Gastrocnemius medialis (tissue), 4 donors: ENCODE measurements at regions not wholly inside any gene's neighbourhood (a gene's known extent, or its start where the extent isn't known, plus 50 kb on each side); places are given as distances from the start of the nearest gene placed in this dataset.

Experiments used
- ATAC-seq, 2 donors: fragments of 150-250 bp; one replicate each; pipeline ENCODE4 v1.9.1; 2016
- DNase-seq, 2 donors: peaks; one replicate each; pipeline ENCODE4 v3.0.0-alpha.2; 2019
- H3K27ac ChIP-seq, 4 donors: fragments of 200-600 bp; sonication (generic); 1 replicate in 1 of 4; 2 replicates in 3 of 4; pipeline ENCODE4 v1.5.1; 2016 to 2018; ENCODE audit warnings: mild to moderate bottlenecking in 2 of 4, moderate library complexity in 1 of 4
- H3K27me3 ChIP-seq, 3 donors: fragments of 200-600 bp; sonication (generic) in 2 of 3; 1 replicate in 1 of 3; 2 replicates in 2 of 3; pipeline versions ENCODE4 v1.5.1 to v1.6.0; 2016 to 2019; ENCODE audit warnings: mild to moderate bottlenecking in 1 of 3, moderate library complexity in 1 of 3
- H3K36me3 ChIP-seq, 2 donors: fragments of 200-600 bp; sonication (generic) in 1 of 2; one replicate each; pipeline ENCODE4 v1.5.1; 2017 to 2018
- H3K4me1 ChIP-seq, 2 donors: fragments of 200-600 bp; sonication (generic) in 1 of 2; one replicate each; pipeline ENCODE4 v1.5.1; 2016 to 2017; ENCODE audit warnings: mild to moderate bottlenecking in 2 of 2
- H3K4me3 ChIP-seq, 4 donors: fragments of 200-600 bp; sonication (generic) in 3 of 4; 1 replicate in 1 of 4; 2 replicates in 3 of 4; pipeline ENCODE4 v1.5.1; 2016 to 2019; ENCODE audit warnings: mild to moderate bottlenecking in 2 of 4
- H3K9me3 ChIP-seq, 3 donors: fragments of 200-600 bp; sonication (generic) in 2 of 3; 1 replicate in 1 of 3; 2 replicates in 2 of 3; pipeline ENCODE4 v1.5.1; 2016 to 2019
- POLR2A ChIP-seq, 2 donors: fragments of 450-650 bp; IDR thresholded peaks; one replicate each; pipeline ENCODE4 v1.6.1; 2017; ENCODE audit warnings: antibody characterized with exemption in 2 of 2, mild to moderate bottlenecking in 2 of 2, moderate library complexity in 2 of 2
- in situ Hi-C, 4 donors: fragments of 200-750 bp; cut with MboI; loops; one replicate each; pipeline versions ENCODE4 v1.15.0 to v1.8.0; 2017; ENCODE audit warnings: low sequenced_read_pairs in 4 of 4
- intact Hi-C: fragments of 100-400 bp; cut with DNase I; formaldehyde crosslinking; loops from one replicate; pipeline ENCODE4 v1.15.1; 2023; ENCODE audit warnings: low total_unique reads
- TF ChIP-seq, protein P1 (sequence below), 5 experiments: fragments of 450-650 bp in 3 of 5; fragments of 200-600 bp in 2 of 5; sonication (generic) in 2 of 5; IDR thresholded peaks in 4 of 5; conservative IDR thresholded peaks in 1 of 5; 1 replicate in 4 of 5; 2 replicates in 1 of 5; pipeline ENCODE4 v1.5.1; 2016 to 2019; ENCODE audit warnings: antibody characterized with exemption in 5 of 5, mild to moderate bottlenecking in 3 of 5, moderate library complexity in 3 of 5

DNA sequence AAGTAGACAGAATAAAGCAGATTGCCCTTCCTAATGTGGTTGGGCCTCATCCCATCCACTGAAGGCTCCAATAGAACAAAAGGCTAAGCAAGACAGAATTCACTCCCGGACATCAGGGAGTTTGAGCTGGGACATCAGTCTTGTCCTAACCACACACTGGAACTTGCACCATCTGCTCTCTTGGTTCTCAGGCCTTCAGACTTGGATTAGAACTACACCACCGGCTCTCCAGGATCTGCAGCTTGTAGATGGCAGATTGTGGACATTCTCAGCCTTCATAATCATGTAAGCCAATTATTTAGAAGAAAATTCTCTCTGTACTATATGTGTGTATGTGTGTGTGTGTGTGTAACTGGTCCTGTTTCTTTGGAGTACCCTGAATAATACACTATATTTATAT lies 394.7 kb upstream of the LMCD1 start:
- H3K27me3 ChIP-seq = no peaks in the 10 kb centered on the region
- no peak for DNase-seq
- TF ChIP-seq, protein P1, sequence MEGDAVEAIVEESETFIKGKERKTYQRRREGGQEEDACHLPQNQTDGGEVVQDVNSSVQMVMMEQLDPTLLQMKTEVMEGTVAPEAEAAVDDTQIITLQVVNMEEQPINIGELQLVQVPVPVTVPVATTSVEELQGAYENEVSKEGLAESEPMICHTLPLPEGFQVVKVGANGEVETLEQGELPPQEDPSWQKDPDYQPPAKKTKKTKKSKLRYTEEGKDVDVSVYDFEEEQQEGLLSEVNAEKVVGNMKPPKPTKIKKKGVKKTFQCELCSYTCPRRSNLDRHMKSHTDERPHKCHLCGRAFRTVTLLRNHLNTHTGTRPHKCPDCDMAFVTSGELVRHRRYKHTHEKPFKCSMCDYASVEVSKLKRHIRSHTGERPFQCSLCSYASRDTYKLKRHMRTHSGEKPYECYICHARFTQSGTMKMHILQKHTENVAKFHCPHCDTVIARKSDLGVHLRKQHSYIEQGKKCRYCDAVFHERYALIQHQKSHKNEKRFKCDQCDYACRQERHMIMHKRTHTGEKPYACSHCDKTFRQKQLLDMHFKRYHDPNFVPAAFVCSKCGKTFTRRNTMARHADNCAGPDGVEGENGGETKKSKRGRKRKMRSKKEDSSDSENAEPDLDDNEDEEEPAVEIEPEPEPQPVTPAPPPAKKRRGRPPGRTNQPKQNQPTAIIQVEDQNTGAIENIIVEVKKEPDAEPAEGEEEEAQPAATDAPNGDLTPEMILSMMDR (IDR thresholded peaks at IDR 0.05 in 4 of 5, conservative IDR thresholded peaks at IDR 0.05 in 1 of 5) = no peak
- TF ChIP-seq POLR2A (IDR thresholded peaks at IDR 0.05) = no peak
- no peak for ATAC-seq
- H3K36me3 ChIP-seq = no peaks in the 10 kb centered on the region
- H3K4me3 ChIP-seq = no peak overlapping the region
- H3K9me3 ChIP-seq = no peaks in the 10 kb centered on the region
- peaks cover 0 to 9% of the 10 kb centered on the region in 2 donors for H3K4me1 ChIP-seq
- intact Hi-C loops = no loop called here
- no peak overlapping the region for H3K27ac ChIP-seq
- in situ Hi-C loops = no loop called here

DNA sequence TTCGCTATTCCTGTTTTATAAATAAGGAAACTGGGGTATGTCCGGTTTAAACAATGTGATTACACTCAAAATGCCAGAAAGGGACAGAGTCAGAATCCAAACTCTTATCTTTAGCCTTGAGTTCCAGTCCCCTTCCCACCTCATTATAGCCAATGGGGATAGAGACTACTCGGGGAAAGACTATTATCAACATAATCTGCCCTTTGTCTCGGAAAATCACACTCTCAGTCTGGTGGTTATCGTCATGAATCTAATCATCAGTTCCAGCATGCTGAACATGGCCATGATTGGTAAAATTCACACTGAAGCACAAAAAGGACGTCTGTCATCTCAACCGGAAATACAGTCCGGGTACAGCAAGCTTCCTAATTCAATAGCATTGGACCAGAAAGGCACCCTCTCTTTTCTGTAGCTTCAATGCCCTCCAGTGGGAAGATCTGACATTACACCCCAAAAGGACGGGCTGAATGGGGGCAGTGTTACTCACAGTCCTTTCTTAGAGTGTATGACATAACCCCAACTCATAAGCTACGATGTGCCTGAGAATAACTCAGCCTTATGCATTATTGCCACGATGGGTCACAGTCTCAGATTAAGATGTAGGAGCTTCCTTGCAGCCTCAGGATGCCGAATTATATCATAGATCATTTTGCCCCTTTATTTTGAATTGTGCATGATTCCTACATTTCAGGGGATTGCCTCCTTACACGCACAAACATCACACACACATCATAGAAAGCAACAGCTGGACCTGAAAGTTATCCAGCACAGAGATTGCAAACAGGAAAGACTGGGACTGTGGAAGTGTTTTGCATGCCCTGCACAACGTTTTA lies 390.4 kb upstream of the LMCD1 start:
- no peaks in the 10 kb centered on the region for H3K27me3 ChIP-seq
- no peak overlapping the region for H3K4me3 ChIP-seq
- TF ChIP-seq, protein P1 (IDR thresholded peaks at IDR 0.05 in 4 of 5, conservative IDR thresholded peaks at IDR 0.05 in 1 of 5) = peak in 4 of 5 experiments; percentile 20 to 50 (median 46)
- TF ChIP-seq POLR2A (IDR thresholded peaks at IDR 0.05) = no peak
- no peak overlapping the region for H3K27ac ChIP-seq
- DNase-seq (no peak), ATAC-seq (peak in 1 of 2 donors; percentile 36)
- no peaks in the 10 kb centered on the region for H3K36me3 ChIP-seq
- intact Hi-C loops (no loop called here), in situ Hi-C loops (no loop called here)
- peaks cover 0 to 9% of the 10 kb centered on the region in 2 donors for H3K4me1 ChIP-seq
- H3K9me3 ChIP-seq = no peaks in the 10 kb centered on the region

DNA sequence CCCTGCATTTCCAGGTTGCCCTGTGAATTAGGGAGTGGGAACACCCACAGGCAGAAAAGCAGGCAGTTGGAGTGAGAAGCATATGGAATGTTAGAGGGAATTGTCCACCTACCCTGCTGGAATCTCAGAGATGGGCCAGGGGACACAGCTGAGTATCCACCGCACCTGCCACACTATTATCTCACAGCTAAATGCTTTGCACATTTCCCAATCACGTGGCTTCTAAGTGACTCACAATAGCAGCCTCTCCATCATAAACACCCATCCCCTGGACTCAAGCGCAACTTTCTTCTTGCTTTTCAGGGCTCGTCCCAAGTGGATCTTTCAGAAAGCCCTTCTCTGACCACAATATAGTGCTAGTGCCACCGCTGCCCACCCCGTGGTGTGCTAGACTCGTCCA lies 389.0 kb upstream of the LMCD1 start:
- in situ Hi-C loops (no loop called here), intact Hi-C loops (no loop called here)
- H3K36me3 ChIP-seq = no peaks in the 10 kb centered on the region
- no peak for TF ChIP-seq POLR2A (IDR thresholded peaks at IDR 0.05)
- TF ChIP-seq, protein P1 (IDR thresholded peaks at IDR 0.05 in 4 of 5, conservative IDR thresholded peaks at IDR 0.05 in 1 of 5) = no peak
- H3K4me1 ChIP-seq = peaks cover 0 to 9% of the 10 kb centered on the region in 2 donors
- no peaks in the 10 kb centered on the region for H3K9me3 ChIP-seq
- H3K27ac ChIP-seq = no peak overlapping the region
- ATAC-seq (no peak), DNase-seq (no peak)
- H3K4me3 ChIP-seq = no peak overlapping the region
- H3K27me3 ChIP-seq = no peaks in the 10 kb centered on the region

DNA sequence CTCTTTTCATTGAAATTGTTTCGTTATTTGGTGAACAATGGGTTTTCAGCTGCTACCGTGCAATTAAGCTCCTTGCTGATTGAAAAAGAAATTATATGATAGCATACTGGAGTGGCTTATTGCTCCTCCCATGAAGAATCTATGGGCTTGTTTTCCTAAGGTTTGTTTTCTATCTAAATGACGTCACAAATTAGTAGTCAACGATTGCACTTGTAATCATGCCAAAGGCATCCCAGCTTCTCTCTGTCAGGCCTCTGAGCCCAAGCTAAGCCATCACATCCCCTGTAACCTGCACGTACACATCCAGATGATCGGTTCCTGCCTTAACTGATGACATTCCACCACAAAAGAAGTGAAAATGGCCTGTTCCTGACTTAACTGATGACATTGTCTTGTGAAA lies 388.0 kb upstream of the LMCD1 start:
- no peaks in the 10 kb centered on the region for H3K36me3 ChIP-seq
- H3K9me3 ChIP-seq = no peaks in the 10 kb centered on the region
- in situ Hi-C loops (no loop called here), intact Hi-C loops (no loop called here)
- TF ChIP-seq POLR2A (IDR thresholded peaks at IDR 0.05) = no peak
- no peak overlapping the region for H3K4me3 ChIP-seq
- H3K27ac ChIP-seq = no peak overlapping the region
- ATAC-seq = no peak
- H3K27me3 ChIP-seq = peaks cover 0 to 3% (median 0%) of the 10 kb centered on the region in 3 donors
- H3K4me1 ChIP-seq = peaks cover 0 to 9% of the 10 kb centered on the region in 2 donors
- DNase-seq = no peak

DNA sequence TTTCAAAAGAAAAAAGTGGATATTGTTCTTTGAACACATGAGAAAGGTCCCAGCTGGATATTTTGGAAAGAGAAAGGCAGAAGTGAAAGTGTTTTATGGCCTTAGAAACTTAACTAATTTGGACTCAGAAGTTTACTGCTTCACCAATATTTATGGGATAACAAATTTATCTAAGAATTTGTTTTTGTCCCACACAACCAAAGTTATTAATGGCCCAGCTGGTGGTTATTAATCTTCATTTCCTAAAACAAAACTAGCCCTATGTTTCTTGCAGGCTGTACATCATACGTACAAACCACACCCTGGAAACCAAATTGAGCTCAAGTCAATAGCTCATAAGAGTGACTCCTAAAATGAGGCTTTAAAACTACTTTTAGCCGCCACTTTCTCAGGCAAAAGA lies 372.9 kb upstream of the LMCD1 start:
- TF ChIP-seq, protein P1 (IDR thresholded peaks at IDR 0.05 in 4 of 5, conservative IDR thresholded peaks at IDR 0.05 in 1 of 5) = no peak
- TF ChIP-seq POLR2A (IDR thresholded peaks at IDR 0.05) = no peak

More for the DNA sequence above, 372.9 kb upstream of the LMCD1 start:
- in situ Hi-C loops (no loop called here), intact Hi-C loops (no loop called here)
- H3K4me3 ChIP-seq = no peak overlapping the region
- H3K27me3 ChIP-seq = no peaks in the 10 kb centered on the region
- no peaks in the 10 kb centered on the region for H3K9me3 ChIP-seq
- no peak for ATAC-seq
- DNase-seq = no peak
- H3K36me3 ChIP-seq = no peaks in the 10 kb centered on the region
- H3K4me1 ChIP-seq = no peaks in the 10 kb centered on the region
- H3K27ac ChIP-seq = no peak overlapping the region
